Stomach (tissue), 4 donors: ENCODE measurements at regions not wholly inside any gene's neighbourhood (a gene's known extent, or its start where the extent isn't known, plus 50 kb on each side); places are given as distances from the start of the nearest gene placed in this dataset.

Experiments
- CTCF ChIP-seq, 7 experiments: fragments of 450-650 bp in 4 of 7; fragments of 200-600 bp in 3 of 7; sonication (generic) in 3 of 7; IDR thresholded peaks; one replicate each; pipeline ENCODE4 v1.5.1; 2016 to 2019; ENCODE audit warnings: antibody characterized with exemption in 7 of 7, control low read depth in 2 of 7, mild to moderate bottlenecking in 1 of 7
- POLR2A ChIP-seq, 4 donors: fragments of 450-650 bp; IDR thresholded peaks; one replicate each; pipeline ENCODE4 v1.6.1; 2016; ENCODE audit warnings: antibody characterized with exemption in 4 of 4, control low read depth in 2 of 4, mild to moderate bottlenecking in 1 of 4, moderate library complexity in 1 of 4
- POLR2AphosphoS5 ChIP-seq, 3 donors: sonication (generic); formaldehyde crosslinking; IDR thresholded peaks; one replicate each; pipeline ENCODE4 v1.6.1; 2016; ENCODE audit warnings: antibody characterized with exemption in 3 of 3

- TF ChIP-seq POLR2A (IDR thresholded peaks at IDR 0.05) (no peak), CTCF (IDR thresholded peaks at IDR 0.05) (no peak), POLR2AphosphoS5 (IDR thresholded peaks at IDR 0.05) (no peak)
These were observed 177.9 kb downstream of the NRP2 start for GRCh38 chr2:205860181-205860580.
